ENCODE measurements at regions not wholly inside any gene's neighbourhood (a gene's known extent, or its start where the extent isn't known, plus 50 kb on each side); places are given as distances from the start of the nearest gene placed in this dataset.

DNA sequence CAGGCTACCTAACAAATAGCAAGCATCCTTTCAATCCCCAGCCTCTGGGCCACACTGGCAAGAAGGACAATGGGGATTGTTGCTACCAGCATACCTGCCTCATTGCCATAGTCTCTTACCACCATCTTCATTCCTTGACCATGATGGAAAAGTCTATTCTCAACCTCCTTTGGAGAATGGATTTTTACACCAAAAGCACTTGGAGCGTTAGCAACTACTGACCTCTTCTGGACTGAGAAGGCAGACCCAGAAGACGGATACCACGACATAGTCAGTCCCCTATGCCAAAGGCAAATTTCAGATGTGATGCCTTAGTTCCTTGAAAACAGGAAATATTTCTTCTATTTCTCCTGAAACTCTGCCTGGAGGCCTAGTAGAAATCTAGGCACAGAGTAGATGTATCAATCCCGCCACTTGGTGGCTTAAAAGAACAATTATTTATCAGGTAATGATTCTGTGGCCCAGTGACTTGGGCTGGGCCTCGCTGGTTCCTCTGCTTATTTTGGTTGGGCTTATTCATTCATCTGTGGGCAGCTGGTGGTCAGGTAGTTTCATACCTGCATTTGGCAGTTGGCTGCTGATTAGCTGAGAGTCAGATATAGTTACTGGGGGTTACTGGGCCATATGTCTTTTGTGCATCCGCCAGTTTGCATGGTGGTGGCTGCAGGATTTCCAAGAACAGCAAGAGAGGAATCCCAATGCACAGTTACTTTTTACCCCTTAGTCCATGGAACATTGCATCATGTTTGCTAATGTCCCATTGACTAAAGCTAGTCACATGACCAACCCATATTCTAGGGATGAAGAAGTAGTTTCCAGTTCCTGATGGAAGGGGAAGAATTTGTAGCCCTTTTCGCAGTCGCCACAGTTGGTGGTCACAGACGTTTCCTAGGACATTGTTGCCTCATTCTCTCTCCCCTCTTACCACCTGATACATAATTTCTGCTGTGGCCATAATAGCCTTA is 75.2 kb downstream of the DHCR7 start:
- Mint-ChIP-seq H3K9me3 (ENCODE audit: insufficient read depth) (peaks cover 8% of the 10 kb centered on the region), H3K27ac (peak overlapping the region; percentile 62), H3K4me1 (peaks cover 68% of the 10 kb centered on the region), H3K27me3 (peaks cover 24% of the 10 kb centered on the region), H3K4me3 (peak overlapping the region; percentile 71)
- POLR2A ChIA-PET, result no interaction called here
- Histone ChIP-seq H3K27me3 (replicated peaks in 1 of 4; ENCODE audit: control extremely low read depth in 1 of 4, control insufficient read depth in 3 of 4, insufficient read depth in 4 of 4, low read length in 3 of 4) (peaks cover 0 to 16% (median 7%) of the 10 kb centered on the region in 4 experiments), H3K4me2 (replicated peaks; ENCODE audit: low read depth, low read length, poor library complexity, severe bottlenecking) (peak overlapping the region; percentile 80), H3K79me2 (ENCODE audit: control insufficient read depth, insufficient read depth, low read length) (no peaks in the 10 kb centered on the region), H3K4me1 (ENCODE audit: control insufficient read depth in 2 of 2, insufficient read depth in 2 of 2, low read length in 2 of 2) (peaks cover 62 to 69% of the 10 kb centered on the region in 2 donors), H2AFZ (ENCODE audit: insufficient read depth, low read depth, low read length, poor library complexity, severe bottlenecking) (no peak overlapping the region), H3K4me3 (ENCODE audit: control extremely low read depth in 1 of 5, extremely low read depth in 1 of 5, insufficient read depth in 1 of 5, low read depth in 2 of 5, low read length in 4 of 5) (peak overlapping the region in 2 of 5 experiments; percentile 46 to 49), H3K9ac (ENCODE audit: low read length) (peak overlapping the region; percentile 60), H4K20me1 (ENCODE audit: control insufficient read depth, insufficient read depth, low read length, poor library complexity, severe bottlenecking) (no peaks in the 10 kb centered on the region), H3K27ac (ENCODE audit: low read length in 2 of 2) (no peak overlapping the region), H3K9me3 (ENCODE audit: control extremely low read depth in 1 of 3, control insufficient read depth in 2 of 3, insufficient read depth in 1 of 3, low read length in 2 of 3) (peaks cover 0 to 3% (median 1%) of the 10 kb centered on the region in 3 donors), H3K36me3 (replicated peaks in 1 of 2; ENCODE audit: control extremely low read depth in 1 of 2, control insufficient read depth in 1 of 2, extremely low read depth in 1 of 2, insufficient read depth in 2 of 2, low read length in 1 of 2) (no peaks in the 10 kb centered on the region)
- intact Hi-C loops (cut with micrococcal nuclease), result loop anchor here (1.0 to 10.0 kb wide), 4 partner anchors 8 to 118 kb away; partner anchors contain the start of genes DHCR7 and SHANK2
- no peak for DNase-seq
- ATAC-seq (ENCODE audit: low read depth), result no peak
- WGBS (ENCODE audit: insufficient coverage), result 73% methylated on average over 3 of the region's 9 CpGs
- TF ChIP-seq EZH2 (IDR thresholded peaks at IDR 0.05; ENCODE audit: borderline replicate concordance, insufficient read depth, low read depth, low read length, poor library complexity, severe bottlenecking), result no peak
- TF ChIP-seq, protein P1, sequence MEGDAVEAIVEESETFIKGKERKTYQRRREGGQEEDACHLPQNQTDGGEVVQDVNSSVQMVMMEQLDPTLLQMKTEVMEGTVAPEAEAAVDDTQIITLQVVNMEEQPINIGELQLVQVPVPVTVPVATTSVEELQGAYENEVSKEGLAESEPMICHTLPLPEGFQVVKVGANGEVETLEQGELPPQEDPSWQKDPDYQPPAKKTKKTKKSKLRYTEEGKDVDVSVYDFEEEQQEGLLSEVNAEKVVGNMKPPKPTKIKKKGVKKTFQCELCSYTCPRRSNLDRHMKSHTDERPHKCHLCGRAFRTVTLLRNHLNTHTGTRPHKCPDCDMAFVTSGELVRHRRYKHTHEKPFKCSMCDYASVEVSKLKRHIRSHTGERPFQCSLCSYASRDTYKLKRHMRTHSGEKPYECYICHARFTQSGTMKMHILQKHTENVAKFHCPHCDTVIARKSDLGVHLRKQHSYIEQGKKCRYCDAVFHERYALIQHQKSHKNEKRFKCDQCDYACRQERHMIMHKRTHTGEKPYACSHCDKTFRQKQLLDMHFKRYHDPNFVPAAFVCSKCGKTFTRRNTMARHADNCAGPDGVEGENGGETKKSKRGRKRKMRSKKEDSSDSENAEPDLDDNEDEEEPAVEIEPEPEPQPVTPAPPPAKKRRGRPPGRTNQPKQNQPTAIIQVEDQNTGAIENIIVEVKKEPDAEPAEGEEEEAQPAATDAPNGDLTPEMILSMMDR (IDR thresholded peaks at IDR 0.05), result no peak
- CTCF ChIA-PET, result interaction anchor here (1.3 kb wide), 1 partner anchor 12 kb away, joined by 5 read pairs; no protein-coding TSS in a partner anchor

DNA sequence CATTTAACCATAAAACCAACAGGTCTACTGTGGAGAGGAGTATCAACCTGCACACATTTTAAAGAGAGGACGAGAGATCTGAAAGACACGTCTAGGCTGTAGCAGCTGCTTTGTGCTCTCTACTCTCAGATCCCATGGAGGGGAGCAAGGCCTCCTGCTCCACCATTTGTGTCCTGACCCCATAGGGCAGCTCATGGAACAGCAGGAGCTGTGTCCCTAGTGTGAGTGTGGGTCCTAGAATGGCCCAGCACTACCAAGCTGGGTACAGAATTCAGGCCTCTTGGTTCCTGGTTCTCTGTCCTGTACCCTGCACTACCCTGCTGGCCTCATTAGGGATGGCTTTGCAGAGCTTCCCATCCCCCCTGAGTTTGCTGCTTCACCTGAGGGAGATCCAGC is 76.5 kb downstream of the DHCR7 start:
- H3K27me3 Mint-ChIP-seq, result peaks cover 23% of the 10 kb centered on the region
- Histone ChIP-seq H4K20me1 (ENCODE audit: control insufficient read depth, insufficient read depth, low read length, poor library complexity, severe bottlenecking) (no peaks in the 10 kb centered on the region), H3K36me3 (replicated peaks in 1 of 2; ENCODE audit: control extremely low read depth in 1 of 2, control insufficient read depth in 1 of 2, extremely low read depth in 1 of 2, insufficient read depth in 2 of 2, low read length in 1 of 2) (no peaks in the 10 kb centered on the region), H3K79me2 (ENCODE audit: control insufficient read depth, insufficient read depth, low read length) (no peaks in the 10 kb centered on the region), H3K9me3 (ENCODE audit: control extremely low read depth in 1 of 3, control insufficient read depth in 2 of 3, insufficient read depth in 1 of 3, low read length in 2 of 3) (peaks cover 0 to 10% (median 0%) of the 10 kb centered on the region in 3 donors), H3K9ac (ENCODE audit: low read length) (no peak overlapping the region), H2AFZ (ENCODE audit: insufficient read depth, low read depth, low read length, poor library complexity, severe bottlenecking) (no peak overlapping the region), H3K4me1 (ENCODE audit: control insufficient read depth in 2 of 2, insufficient read depth in 2 of 2, low read length in 2 of 2) (peaks cover 62% of the 10 kb centered on the region in 2 donors), H3K27me3 (replicated peaks in 1 of 4; ENCODE audit: control extremely low read depth in 1 of 4, control insufficient read depth in 3 of 4, insufficient read depth in 4 of 4, low read length in 3 of 4) (peaks cover 0 to 16% (median 7%) of the 10 kb centered on the region in 4 experiments), H3K4me3 (ENCODE audit: control extremely low read depth in 1 of 5, extremely low read depth in 1 of 5, insufficient read depth in 1 of 5, low read depth in 2 of 5, low read length in 4 of 5) (no peak overlapping the region), H3K27ac (ENCODE audit: low read length in 2 of 2) (no peak overlapping the region), H3K4me2 (replicated peaks; ENCODE audit: low read depth, low read length, poor library complexity, severe bottlenecking) (peak overlapping the region; percentile 80)
- no peak for TF ChIP-seq EZH2 (IDR thresholded peaks at IDR 0.05; ENCODE audit: borderline replicate concordance, insufficient read depth, low read depth, low read length, poor library complexity, severe bottlenecking)
- TF ChIP-seq, protein P1 (IDR thresholded peaks at IDR 0.05), result no peak
- ChIA-PET CTCF (no interaction called here), POLR2A (no interaction called here)
- DNase-seq (no peak), ATAC-seq (ENCODE audit: low read depth) (no peak)
- intact Hi-C loops (cut with micrococcal nuclease), result loop anchor here (2.0 to 10.0 kb wide), 3 partner anchors 51 to 117 kb away; partner anchors contain the start of genes DHCR7 and SHANK2
- no peak overlapping the region for H3K27ac Mint-ChIP-seq
- H3K9me3 Mint-ChIP-seq (ENCODE audit: insufficient read depth), result peaks cover 8% of the 10 kb centered on the region
- peaks cover 59% of the 10 kb centered on the region for H3K4me1 Mint-ChIP-seq
- 100% methylated on average over 2 of the region's 2 CpGs for WGBS (ENCODE audit: insufficient coverage)
- no peak overlapping the region for H3K4me3 Mint-ChIP-seq

All from B cell (primary cell).